Daoy (cell line): ENCODE measurements at regions not wholly inside any gene's neighbourhood (a gene's known extent, or its start where the extent isn't known, plus 50 kb on each side); places are given as distances from the start of the nearest gene placed in this dataset.

Experiments
- DNase-seq: peaks from one replicate; pipeline ENCODE4 v3.0.0-alpha.2; 2015; ENCODE audit warnings: low read depth

DNA sequence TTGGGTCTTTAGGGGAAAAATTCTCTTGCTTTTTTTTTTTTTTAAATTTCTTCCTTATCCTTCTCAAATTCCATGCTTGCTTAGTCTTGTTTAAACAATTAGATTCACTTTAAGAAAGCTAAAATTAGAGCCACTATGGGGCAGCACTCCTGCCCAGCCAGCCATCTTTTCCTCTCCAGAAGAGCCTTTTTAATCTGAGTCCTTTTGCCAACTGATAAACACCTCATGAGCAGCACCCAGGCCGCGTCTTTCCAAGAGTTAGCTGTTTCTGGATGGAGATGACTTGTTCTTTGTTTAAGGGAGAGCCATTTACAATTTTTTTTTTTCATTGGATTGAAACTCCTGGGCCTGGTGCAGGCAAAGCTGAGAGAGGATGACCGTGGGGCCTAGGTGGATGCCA lies 53.3 kb upstream of the TSPAN2 start:
- no peak for DNase-seq

- DNase-seq, result no peak
Measured at GRCh38 chr1:115141145-115141454, 51.8 kb upstream of the TSPAN2 start.

DNA sequence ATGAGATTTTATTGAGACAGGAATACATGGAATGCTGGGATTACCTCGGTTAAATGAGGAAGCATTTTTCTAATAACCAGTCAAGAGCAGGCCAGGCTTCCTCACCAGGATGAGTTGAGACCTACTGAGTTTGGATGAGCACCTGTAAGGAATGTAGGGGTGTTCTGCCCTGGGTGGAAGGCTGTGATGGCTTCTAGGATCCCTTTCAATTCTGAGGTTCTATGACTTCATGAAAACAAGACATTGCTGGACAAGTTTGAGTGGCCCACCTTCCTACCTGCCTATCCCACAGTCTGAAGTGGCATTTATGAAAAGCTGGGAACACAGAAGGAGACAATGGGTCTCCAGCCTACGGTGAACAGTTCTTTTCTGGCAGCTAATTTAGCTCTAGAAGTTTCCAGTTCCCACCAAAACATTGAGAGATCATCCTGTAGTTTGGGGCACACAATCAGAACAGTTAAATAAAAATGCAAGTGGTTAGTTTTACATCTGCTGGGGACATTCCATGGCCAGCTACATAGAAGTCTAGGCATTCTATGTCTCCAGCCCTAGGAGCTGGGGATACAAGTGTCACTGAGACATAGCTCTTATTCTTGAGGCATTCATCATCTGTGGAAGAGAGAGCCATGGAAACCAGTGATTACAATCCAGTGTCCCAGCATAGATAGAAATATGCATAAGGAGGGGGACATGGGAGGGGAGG lies 51.3 kb upstream of the TSPAN2 start:
- DNase-seq, result no peak

- DNase-seq, result no peak
Measured at GRCh38 chr1:115139381-115139780, 50.1 kb upstream of the TSPAN2 start.
